ENCODE measurements at regions not wholly inside any gene's neighbourhood (a gene's known extent, or its start where the extent isn't known, plus 50 kb on each side); places are given as distances from the start of the nearest gene placed in this dataset.

DNA sequence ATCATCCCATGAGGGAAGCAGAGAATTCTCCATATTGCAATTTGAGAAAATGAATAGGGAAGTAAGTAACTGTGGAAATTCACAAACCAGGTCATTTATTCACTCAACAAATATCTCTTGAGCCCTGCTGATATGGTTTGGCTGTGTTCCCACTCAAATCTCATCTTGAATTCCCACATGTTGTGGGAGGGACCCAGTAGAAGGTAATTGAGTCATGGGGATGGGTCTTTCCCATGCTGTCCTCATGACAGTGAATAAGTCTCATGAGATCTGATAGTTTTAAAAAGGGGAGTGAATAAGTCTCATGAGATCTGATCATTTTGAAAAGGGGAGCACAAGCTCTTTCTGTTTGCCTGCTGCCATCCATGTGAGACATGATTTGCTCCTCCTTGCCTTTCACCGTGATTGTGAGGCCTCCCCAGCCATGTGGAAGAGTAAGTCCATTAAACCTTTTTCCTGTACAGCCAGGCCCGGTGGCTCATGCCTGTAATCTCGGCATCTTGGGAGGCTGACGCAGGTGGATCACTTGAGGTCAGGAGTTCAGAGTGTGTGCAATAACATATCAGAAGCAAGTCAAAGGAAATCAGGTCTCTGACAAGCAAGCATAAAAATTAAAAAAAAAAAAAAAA is 193.2 kb downstream of the NDUFA10 start:
- TF ChIP-seq ZFP30 (CRISPR knock-in tag; IDR thresholded peaks at IDR 0.05) (no peak), CREB5 (CRISPR knock-in tag; IDR thresholded peaks at IDR 0.05; ENCODE audit: low read depth) (no peak), ZC3H10 (CRISPR knock-in tag; IDR thresholded peaks at IDR 0.05) (no peak)
